HTR-8/SVneo (cell line): ENCODE measurements at regions not wholly inside any gene's neighbourhood (a gene's known extent, or its start where the extent isn't known, plus 50 kb on each side); places are given as distances from the start of the nearest gene placed in this dataset.

Experiments used
- DNase-seq: peaks from one replicate; pipeline ENCODE4 v3.0.0; 2011; ENCODE audit warnings: low spot score, mixed read lengths; ENCODE audit not compliant: insufficient read length
- FAIRE-seq: peaks from 2 replicates; lab custom pipeline; 2011; peaks lifted over from hg19 to GRCh38; lab: Jason Lieb, UNC

- no peak for DNase-seq
- no peak for FAIRE-seq
Observed at GRCh38 chr17:36858119-36859002, 78.9 kb upstream of the LHX1 start.

GRCh38 chr17:36859003-36859300 lies 78.3 kb upstream of the LHX1 start:
- DNase-seq (no peak), FAIRE-seq (no peak)

- FAIRE-seq = no peak
- no peak for DNase-seq
Observed at GRCh38 chr17:36859706-36860105, 77.6 kb upstream of the LHX1 start.

DNA sequence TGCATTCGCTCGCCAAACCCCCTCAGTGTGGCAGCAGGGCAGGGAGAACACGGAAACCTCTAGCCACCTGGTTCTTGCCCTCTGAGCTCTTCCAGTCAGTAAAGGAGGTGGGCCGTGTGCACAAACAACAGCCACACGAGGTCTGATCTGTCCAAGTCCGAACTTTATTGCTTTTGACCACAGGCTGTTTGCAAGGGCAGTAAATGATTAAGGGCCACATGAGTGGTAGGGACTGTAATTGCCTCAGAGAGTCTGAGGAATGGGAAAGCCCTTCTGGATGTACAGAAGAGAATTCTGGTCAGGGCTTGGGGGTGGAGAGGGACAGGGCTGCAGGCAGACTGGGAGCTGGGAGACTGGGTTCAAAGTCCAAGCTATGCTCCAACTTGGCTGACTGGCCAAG lies 75.7 kb upstream of the LHX1 start:
- no peak for DNase-seq
- FAIRE-seq = no peak

DNA sequence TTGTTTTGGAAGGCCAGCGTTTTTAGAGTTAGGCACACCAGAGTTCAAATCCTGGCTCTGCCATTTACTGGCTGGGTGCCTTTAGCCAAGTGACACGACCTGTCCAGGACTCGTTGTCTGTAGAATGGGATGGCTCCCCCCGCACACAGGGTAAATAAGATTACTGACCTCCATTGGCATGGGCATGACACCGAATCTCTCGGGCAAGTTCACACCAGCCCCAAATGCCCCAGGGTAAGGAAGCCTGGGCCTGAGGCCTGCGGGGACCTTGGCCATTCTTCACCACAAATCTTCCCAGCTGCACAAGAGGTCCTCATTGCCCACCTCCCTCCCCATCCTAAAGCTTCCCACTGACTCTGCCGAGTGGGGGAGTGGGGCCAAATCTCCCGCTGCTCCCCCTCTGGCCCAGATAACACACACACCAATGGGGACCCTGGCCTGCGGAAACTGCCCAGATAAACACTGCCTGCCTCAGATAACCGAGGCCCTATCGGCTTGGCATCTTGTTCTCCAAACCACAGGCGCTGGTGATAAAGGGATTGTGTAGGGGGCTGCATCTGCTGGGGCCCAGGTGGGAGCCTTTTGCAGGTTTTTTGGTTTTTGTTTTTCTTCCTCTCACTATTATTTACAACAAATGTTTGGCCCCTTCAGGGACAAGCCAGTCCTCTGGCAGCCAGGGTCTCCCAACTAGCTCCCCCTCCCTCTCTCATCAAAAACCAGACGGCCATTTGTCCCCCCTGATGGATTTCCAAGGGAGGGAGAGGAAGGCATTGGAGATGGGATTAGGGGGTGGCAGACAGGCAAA lies 75.0 kb upstream of the LHX1 start:
- FAIRE-seq (no peak), DNase-seq (no peak)

DNA sequence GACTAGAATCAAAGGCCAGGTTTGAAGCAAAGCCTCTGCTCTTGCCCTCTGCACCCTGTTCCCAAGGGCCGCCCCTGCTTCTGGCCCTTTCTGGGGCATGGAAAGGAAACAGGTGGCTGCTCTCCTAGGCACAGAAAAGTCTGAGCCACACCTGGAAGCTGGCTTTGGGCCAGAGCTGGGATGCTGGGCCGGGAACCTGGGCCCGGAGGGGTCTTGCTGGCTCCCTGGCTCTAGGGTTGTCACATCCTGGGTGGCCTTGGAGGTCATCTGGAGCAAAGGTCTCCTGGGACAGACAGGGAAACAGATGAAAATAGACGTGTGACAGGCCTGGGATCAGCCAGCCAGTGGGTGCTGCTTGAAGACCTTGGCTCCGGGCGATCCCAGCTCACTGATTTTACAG lies 74.1 kb upstream of the LHX1 start:
- no peak for FAIRE-seq
- DNase-seq = no peak

GRCh38 chr17:36863676-36864612 lies 73.3 kb upstream of the LHX1 start:
- FAIRE-seq (no peak), DNase-seq (no peak)

DNA sequence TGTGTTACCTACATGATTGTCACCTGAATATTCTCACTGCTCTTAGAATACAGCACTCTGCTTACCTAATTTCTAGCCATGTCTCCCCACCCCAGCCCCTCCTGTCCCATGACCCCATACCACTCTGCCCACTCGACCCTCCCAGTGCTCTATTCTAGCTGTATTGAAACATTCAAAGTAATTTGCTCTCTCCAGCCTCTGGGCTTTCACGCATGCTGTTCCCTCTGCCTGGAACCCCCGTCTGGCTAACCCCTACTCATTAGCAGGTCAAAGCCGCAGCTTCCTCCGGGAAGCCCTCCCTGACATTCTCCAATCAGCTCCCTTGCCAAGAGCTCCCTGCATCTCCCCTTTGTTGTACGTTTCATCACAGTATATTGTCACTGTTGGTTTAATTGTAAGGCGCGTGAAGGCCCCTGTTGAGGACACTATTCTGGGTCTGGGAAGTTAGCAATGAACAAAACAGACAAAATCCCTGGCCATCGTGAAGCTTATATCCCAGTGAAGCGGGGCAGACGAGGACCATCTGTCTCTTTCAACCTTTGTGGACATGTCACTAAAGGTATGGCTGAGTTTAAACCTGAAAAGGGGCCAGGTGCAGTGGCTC lies 72.3 kb upstream of the LHX1 start:
- FAIRE-seq = no peak
- DNase-seq = no peak

- FAIRE-seq (no peak), DNase-seq (no peak)
Observed at GRCh38 chr17:36867716-36868341, 69.4 kb upstream of the LHX1 start.

GRCh38 chr17:36868777-36869176 lies 68.5 kb upstream of the LHX1 start:
- DNase-seq (no peak), FAIRE-seq (no peak)

DNA sequence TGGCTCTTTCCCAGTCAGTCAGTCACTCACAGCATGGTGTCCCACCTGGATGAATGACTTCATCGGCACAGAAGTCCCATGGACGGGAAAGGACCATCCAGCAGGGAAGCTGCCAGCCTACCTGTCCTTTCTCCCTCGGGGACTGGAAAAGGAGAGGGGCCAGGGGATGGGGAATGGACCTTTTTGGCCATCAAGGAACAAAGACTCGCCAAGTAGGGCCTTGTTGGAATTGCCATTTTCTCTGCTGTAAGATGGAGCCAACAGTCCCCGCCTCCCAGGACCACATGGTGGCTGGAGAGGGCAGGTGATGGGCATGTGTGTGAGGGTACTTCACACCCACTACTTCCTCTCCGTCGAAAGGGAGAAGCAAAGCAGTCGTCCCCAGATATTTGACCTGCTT lies 67.8 kb upstream of the LHX1 start:
- no peak for DNase-seq
- no peak for FAIRE-seq

GRCh38 chr17:36869856-36870719 lies 67.2 kb upstream of the LHX1 start:
- no peak for DNase-seq
- FAIRE-seq = no peak

DNA sequence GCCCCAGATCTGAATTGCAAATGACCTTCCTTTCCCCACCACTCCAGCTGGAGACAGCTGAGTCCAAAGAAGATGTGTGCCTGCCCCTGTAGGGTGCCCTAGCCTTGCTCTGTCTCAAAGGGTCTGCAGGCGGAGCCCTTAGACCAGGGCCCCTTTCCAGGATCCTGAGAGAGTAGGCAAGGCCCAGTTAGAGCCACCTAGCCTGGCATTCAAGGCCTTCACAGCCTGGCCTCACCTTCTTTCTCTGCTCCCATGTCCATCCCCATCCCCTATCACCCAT lies 66.6 kb upstream of the LHX1 start:
- FAIRE-seq = no peak

GRCh38 chr17:36875698-36876293 lies 61.5 kb upstream of the LHX1 start:
- DNase-seq (no peak), FAIRE-seq (no peak)

More for the DNA sequence above, 66.6 kb upstream of the LHX1 start:
- no peak for DNase-seq

DNA sequence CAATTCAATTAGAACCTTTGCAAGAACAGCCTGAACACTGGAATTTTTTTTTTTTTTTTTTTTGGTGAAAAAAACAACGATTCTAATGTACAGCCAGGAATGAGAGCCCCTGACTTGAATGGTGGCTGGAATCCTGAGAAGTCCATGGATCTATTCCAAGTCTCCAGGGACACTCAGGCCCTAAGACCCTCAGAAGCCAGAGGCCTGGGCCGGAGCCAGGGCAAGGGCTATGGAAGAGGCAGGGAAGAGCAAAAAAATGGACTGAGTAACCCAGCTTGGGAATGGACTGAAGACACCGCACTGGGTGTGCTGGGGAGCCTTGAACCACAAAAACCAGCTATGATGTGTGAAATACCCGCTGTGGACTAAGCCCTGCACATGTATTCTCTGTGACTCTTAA lies 60.3 kb upstream of the LHX1 start:
- no peak for FAIRE-seq

GRCh38 chr17:36877771-36878170 lies 59.5 kb upstream of the LHX1 start:
- DNase-seq (no peak), FAIRE-seq (no peak)

More for the DNA sequence above, 60.3 kb upstream of the LHX1 start:
- no peak for DNase-seq

- FAIRE-seq = no peak
- no peak for DNase-seq
Observed at GRCh38 chr17:36878216-36878615, 59.1 kb upstream of the LHX1 start.

DNA sequence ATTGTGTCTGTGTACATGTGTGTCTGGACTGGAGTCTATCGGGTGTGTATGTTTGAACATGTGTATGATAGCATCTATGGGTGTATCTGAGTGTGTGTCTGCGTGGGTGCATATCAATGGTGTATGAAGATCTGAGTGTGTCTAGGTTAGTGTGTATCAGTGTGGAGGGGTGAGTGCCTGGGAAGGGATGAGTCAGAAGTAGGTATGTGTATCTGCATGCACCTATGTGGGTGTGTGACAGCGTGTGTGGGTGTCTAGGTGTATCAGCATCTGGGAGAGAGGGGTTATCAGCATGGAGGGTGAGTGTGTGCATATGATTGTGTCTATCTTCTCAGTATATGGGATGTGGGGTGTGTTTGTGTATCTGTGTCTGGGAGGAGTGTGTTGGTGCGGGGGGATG lies 58.2 kb upstream of the LHX1 start:
- no peak for DNase-seq
- no peak for FAIRE-seq
